SU-DHL-6 (cell line): ENCODE measurements at regions not wholly inside any gene's neighbourhood (a gene's known extent, or its start where the extent isn't known, plus 50 kb on each side); places are given as distances from the start of the nearest gene placed in this dataset.

Experiments
- EZH2phosphoT487 ChIP-seq: fragments of 200-600 bp; sonication (generic), shearing (Covaris generic); conservative IDR thresholded peaks from 2 replicates; pipeline ENCODE4 v1.6.1; 2018; ENCODE audit warnings: mild to moderate bottlenecking, antibody characterized with exemption, low read length, moderate library complexity, mixed read lengths
- TF ChIP-seq, protein P1 (sequence below): fragments of 200-600 bp; sonication (generic); IDR thresholded peaks from one replicate; pipeline ENCODE4 v1.5.1; 2017; ENCODE audit warnings: antibody characterized with exemption, mild to moderate bottlenecking, low read length, moderate library complexity; ENCODE audit not compliant: insufficient read depth, poor library complexity, severe bottlenecking

DNA sequence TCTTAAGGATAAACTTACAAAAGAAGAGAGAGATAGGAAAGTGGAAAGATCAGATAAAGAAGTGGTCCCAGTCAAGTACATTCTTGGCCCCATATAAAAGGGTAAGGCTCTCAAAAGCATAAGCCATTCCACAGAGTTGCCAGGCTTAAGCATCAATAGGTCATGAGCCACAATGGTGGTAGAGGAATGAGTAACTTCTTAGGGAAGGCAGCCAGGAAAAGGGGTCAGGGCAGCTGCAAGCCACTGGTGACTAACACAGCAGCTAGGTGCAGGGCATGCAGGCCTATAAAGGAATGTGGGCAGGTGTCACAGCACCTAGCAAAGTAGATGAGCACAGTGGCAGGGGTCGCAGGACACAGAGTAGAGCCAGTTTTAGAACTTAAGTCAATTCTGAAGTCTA, 302.6 kb upstream of the FAT3 start:
- TF ChIP-seq EZH2phosphoT487 = no peak
- TF ChIP-seq, protein P1, sequence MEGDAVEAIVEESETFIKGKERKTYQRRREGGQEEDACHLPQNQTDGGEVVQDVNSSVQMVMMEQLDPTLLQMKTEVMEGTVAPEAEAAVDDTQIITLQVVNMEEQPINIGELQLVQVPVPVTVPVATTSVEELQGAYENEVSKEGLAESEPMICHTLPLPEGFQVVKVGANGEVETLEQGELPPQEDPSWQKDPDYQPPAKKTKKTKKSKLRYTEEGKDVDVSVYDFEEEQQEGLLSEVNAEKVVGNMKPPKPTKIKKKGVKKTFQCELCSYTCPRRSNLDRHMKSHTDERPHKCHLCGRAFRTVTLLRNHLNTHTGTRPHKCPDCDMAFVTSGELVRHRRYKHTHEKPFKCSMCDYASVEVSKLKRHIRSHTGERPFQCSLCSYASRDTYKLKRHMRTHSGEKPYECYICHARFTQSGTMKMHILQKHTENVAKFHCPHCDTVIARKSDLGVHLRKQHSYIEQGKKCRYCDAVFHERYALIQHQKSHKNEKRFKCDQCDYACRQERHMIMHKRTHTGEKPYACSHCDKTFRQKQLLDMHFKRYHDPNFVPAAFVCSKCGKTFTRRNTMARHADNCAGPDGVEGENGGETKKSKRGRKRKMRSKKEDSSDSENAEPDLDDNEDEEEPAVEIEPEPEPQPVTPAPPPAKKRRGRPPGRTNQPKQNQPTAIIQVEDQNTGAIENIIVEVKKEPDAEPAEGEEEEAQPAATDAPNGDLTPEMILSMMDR = no peak
